ENCODE measurements at regions not wholly inside any gene's neighbourhood (a gene's known extent, or its start where the extent isn't known, plus 50 kb on each side); places are given as distances from the start of the nearest gene placed in this dataset.

DNA sequence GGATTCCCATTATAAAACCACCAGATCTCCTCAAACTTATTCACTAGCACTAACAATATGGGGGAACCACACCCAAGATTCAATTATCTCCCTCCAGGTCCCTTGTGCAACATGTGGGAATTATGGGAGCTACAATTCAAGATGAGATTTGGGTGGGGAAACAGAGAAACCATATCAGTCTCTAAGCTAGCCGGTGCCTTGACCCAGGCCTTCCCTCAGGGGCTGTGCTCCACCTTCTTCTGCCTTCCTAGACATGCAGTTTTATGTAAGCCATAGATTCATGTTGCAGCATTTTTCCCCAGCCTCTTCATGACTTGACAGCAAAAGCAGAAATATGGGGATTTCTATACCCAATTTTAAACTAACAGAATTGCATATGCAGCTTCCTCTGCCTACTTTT is 559.2 kb downstream of the TNS1 start:
- no peaks in the 10 kb centered on the region for H3K9me3 Mint-ChIP-seq
- H3K27ac Mint-ChIP-seq: no peak overlapping the region
- peaks cover 3 to 7% (median 3%) of the 10 kb centered on the region in 3 donors for H3K36me3 Mint-ChIP-seq
- peaks cover 2 to 25% of the 10 kb centered on the region in 2 donors for H3K4me1 Mint-ChIP-seq
- no peak overlapping the region for H3K4me3 Mint-ChIP-seq
- no peak for DNase-seq
- peaks cover 7 to 12% (median 7%) of the 10 kb centered on the region in 3 donors for H3K27me3 Mint-ChIP-seq (ENCODE audit: low read depth in 3 of 3)

DNA sequence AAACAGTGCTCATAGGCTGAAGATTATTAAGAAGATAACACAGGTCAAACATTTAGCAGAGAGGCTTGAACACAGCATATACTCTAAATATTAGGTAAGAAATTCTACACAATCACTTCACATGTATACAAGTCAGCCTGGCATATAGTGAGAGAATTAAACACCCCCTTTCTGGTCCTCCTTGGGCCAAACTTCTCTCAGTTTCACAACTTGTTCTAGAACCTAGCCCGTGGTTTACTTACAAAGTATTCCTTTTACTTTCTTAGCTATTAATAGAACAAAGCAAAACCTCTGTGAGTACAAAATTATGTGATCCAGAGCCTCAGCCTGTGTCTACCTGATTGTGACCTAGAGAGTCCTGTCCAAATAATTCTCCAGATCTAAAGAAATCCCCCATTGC is 562.8 kb downstream of the TNS1 start:
- no peak overlapping the region for H3K4me3 Mint-ChIP-seq
- peaks cover 0 to 11% (median 4%) of the 10 kb centered on the region in 3 donors for H3K36me3 Mint-ChIP-seq
- no peak overlapping the region for H3K27ac Mint-ChIP-seq
- peaks cover 0 to 4% (median 0%) of the 10 kb centered on the region in 6 donors for H3K9me3 Mint-ChIP-seq
- H3K27me3 Mint-ChIP-seq (ENCODE audit: low read depth in 3 of 3): peaks cover 12 to 22% (median 13%) of the 10 kb centered on the region in 3 donors
- peaks cover 12 to 42% of the 10 kb centered on the region in 2 donors for H3K4me1 Mint-ChIP-seq
- DNase-seq: no peak

DNA sequence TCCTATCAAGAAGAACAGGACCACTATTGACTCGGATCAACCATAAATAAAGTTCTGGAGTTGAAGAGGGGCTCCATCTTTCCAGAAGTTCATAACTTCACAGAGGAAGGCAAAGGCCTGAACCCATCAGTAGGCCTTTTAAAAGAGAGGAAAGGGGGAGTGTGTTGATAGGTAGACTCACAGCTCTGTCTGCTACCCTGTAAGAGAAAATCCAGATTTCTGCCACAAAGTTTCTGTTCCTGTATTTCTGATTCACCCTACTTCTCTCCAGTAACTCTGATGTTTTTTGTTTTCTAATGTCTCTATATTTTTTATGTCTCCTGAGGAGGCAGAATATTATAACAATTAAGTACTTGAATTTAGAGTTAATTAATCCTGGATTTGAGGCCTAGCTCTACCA is 564.0 kb downstream of the TNS1 start:
- Mint-ChIP-seq H3K27ac (no peak overlapping the region), H3K36me3 (peaks cover 0 to 11% (median 4%) of the 10 kb centered on the region in 3 donors)

DNA sequence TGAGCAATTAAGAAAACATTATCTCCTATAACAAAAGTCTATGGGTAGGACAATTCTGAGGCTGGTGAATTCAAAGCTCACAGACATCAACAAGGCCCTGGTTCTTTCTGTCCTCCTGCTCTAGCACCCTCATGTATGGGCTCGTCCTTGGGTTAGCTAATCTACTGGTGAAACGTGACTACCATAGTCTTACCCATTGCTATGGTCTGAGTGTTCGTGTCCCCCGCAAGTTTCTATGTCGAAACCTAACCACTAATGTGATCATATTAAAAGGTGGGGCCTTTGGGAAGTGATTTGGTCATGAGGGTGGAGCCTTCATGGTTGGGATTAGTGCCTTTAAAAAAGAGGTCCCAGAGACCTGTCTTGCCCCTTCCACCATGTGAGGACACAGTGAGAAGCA is 564.7 kb downstream of the TNS1 start:
- DNase-seq: no peak
- Mint-ChIP-seq H3K36me3 (peaks cover 0 to 11% (median 4%) of the 10 kb centered on the region in 3 donors), H3K4me1 (peaks cover 30 to 57% of the 10 kb centered on the region in 2 donors), H3K27me3 (ENCODE audit: low read depth in 3 of 3) (peaks cover 16 to 28% (median 19%) of the 10 kb centered on the region in 3 donors), H3K9me3 (peaks cover 0 to 4% (median 0%) of the 10 kb centered on the region in 6 donors), H3K27ac (peak overlapping the region in 1 of 6 donors; percentile 41), H3K4me3 (no peak overlapping the region)

More for the DNA sequence above, 564.0 kb downstream of the TNS1 start:
- peaks cover 12 to 23% (median 13%) of the 10 kb centered on the region in 3 donors for H3K27me3 Mint-ChIP-seq (ENCODE audit: low read depth in 3 of 3)
- DNase-seq: no peak
- no peak overlapping the region for H3K4me3 Mint-ChIP-seq
- peaks cover 0 to 4% (median 0%) of the 10 kb centered on the region in 6 donors for H3K9me3 Mint-ChIP-seq
- peaks cover 23 to 50% of the 10 kb centered on the region in 2 donors for H3K4me1 Mint-ChIP-seq

DNA sequence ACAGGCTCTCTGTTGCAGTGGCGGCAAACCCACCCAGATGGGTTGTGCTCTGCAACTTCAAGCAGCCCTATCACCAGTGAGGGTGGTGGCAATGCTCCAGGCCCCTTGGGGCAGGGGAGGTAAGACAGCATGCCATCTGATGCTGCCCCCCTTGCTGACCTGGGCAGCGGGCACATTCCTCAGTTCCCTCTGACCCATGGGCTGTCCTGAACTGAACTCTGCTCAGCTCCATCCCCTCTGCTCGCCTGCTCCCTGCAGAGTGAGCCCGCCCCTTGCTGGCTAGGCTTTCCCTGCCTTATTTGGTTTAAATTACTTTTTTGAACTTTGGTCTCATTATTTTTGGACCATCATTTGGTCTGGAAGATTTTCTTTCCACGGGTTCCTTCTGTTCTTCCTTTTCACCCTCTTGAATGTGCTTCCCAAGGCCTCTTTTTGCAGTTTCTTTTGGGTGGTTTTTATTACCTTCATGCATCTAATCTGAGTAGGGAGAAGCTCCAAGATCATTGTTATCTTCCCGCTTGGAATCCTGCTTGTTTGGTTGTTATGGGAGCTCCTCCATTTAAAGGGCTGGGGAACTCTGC is 565.4 kb downstream of the TNS1 start:
- peaks cover 0 to 4% (median 0%) of the 10 kb centered on the region in 6 donors for H3K9me3 Mint-ChIP-seq
- peaks cover 0 to 8% (median 4%) of the 10 kb centered on the region in 3 donors for H3K36me3 Mint-ChIP-seq
- peaks cover 16 to 25% (median 21%) of the 10 kb centered on the region in 3 donors for H3K27me3 Mint-ChIP-seq (ENCODE audit: low read depth in 3 of 3)
- H3K4me3 Mint-ChIP-seq: no peak overlapping the region
- DNase-seq: no peak
- no peak overlapping the region for H3K27ac Mint-ChIP-seq
- peaks cover 33 to 64% of the 10 kb centered on the region in 2 donors for H3K4me1 Mint-ChIP-seq

DNA sequence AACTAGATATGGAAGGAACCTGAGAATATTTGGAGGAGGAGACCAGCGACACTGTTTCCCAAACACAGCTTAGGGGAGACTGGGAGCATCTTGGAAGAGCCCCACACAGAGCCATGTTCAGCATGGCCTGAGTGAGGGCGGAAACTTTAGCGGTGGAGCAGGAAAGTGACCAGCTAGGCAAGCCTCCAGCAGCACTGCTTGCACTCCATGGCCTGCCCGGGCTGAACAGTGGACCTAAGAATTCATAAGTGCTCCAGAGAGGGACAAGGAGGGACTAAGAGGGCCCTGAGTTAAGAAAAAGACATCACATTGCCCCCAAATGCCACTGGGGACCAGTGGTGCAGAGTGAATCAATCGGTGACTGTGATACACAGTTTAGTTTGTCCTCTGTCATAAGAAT is 566.4 kb downstream of the TNS1 start:
- peaks cover 35 to 71% of the 10 kb centered on the region in 2 donors for H3K4me1 Mint-ChIP-seq
- H3K4me3 Mint-ChIP-seq: no peak overlapping the region
- peaks cover 0 to 4% (median 0%) of the 10 kb centered on the region in 6 donors for H3K9me3 Mint-ChIP-seq
- no peak overlapping the region for H3K27ac Mint-ChIP-seq
- no peak for DNase-seq
- H3K36me3 Mint-ChIP-seq: peaks cover 0 to 9% (median 8%) of the 10 kb centered on the region in 3 donors
- H3K27me3 Mint-ChIP-seq (ENCODE audit: low read depth in 3 of 3): peaks cover 15 to 21% (median 21%) of the 10 kb centered on the region in 3 donors

DNA sequence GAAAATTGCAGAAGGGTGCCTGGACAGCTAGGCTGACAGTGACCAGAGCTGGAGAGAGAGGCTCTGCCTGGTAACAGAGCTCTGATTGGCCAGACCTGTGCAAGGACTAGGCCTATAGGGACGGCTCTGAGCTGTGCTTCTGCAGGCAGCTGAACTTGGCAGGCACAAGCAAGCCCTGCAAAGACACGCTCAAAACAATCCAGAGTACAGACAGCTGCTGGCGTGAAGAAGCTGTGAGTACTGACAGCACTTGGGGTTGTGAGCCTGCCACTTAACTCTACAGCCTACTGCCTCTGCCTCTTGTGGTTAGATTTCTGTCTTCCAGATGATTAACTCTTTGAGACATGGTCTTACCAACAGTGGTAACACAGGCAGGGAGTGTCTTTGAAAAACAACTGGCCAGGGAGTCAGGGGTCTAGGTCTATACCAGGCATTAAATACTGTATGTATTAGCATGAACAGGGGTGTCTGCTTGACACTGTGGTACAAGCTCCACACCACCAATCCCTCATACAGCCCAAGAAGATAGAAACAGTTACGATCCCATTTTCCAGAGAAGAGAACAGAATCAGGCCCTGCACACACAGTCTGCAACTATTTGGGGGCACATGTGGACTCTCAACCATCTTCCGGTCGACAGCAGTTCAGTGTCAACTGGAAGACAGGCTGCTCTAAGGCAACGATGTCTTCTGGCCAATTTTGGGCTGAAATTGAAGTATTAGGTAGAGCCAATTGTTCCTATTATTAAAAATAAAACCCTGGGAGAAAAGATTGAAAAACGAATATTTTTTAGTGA is 568.4 kb downstream of the TNS1 start:
- Mint-ChIP-seq H3K27me3 (ENCODE audit: low read depth in 3 of 3) (peaks cover 16 to 21% (median 17%) of the 10 kb centered on the region in 3 donors), H3K9me3 (peaks cover 0 to 4% (median 0%) of the 10 kb centered on the region in 6 donors), H3K36me3 (peaks cover 0 to 11% (median 9%) of the 10 kb centered on the region in 3 donors), H3K27ac (peak overlapping the region; percentile 17 to 88 (median 70)), H3K4me3 (peak overlapping the region; percentile 49 to 81 (median 77)), H3K4me1 (peaks cover 33 to 56% of the 10 kb centered on the region in 2 donors)
- DNase-seq: peak; percentile 49 to 64 (median 58)

DNA sequence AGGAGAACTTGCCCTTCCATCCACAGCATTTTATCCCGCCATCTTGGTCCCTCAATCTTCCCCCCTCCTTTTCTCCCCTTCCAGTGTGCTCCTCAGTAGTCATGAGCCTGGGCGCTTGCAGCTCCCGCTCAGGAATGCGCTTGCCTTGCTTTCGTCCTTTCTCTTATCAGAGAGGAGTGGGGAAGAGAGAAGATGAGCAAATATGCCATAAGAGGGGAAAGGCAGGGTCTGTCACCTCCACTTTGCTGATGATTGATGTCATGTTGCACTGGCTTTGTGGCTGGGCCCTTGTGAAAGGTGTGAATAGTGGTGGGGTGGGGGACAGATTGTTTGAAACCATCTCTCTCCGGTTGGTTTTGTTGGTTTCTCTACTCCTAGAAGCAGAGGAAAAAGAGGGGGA is 569.3 kb downstream of the TNS1 start:
- peaks cover 33 to 56% of the 10 kb centered on the region in 2 donors for H3K4me1 Mint-ChIP-seq
- peak overlapping the region; percentile 49 to 81 (median 77) for H3K4me3 Mint-ChIP-seq
- H3K27ac Mint-ChIP-seq: peak overlapping the region in 5 of 6 donors; percentile 34 to 88 (median 80)
- peak; percentile 63 to 69 (median 66) for DNase-seq
- peaks cover 0 to 11% (median 5%) of the 10 kb centered on the region in 3 donors for H3K36me3 Mint-ChIP-seq
- peaks cover 16 to 21% (median 16%) of the 10 kb centered on the region in 3 donors for H3K27me3 Mint-ChIP-seq (ENCODE audit: low read depth in 3 of 3)
- H3K9me3 Mint-ChIP-seq: peaks cover 0 to 4% (median 0%) of the 10 kb centered on the region in 6 donors

DNA sequence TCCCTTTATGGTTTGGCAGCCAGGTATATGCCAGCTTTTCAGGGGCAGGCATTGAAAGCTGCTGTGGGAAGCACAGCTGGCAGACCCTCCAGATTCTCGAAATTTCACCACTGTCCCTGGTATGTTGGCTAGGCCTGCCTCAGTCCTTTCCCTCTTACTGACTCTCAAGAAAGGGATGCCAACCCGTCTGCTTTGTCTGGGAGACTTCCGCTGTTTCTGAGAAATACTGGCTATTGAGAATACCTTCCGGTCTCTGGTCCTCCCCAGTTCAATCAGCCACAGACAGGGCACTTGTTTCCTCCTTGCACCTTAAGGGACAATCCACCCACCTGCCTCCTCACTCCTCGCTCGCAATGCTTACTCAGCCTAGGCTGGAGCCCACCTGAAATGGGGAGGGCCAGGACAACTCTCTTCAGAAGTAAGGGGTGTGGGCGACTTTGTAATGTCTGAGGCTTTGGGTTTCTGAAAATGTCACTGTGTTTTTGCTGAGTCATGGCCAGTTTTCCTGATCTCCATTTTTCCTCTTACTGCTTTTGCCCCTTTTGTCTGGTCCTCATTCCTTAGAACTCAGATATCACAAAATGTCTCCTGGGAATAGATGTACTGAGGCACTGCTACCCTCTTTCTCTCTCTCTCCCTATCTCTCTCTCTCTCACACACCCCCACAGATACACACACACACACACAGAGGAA is 571.1 kb downstream of the TNS1 start:
- H3K4me1 Mint-ChIP-seq: peaks cover 33 to 50% of the 10 kb centered on the region in 2 donors
- H3K36me3 Mint-ChIP-seq: peaks cover 3 to 14% (median 4%) of the 10 kb centered on the region in 3 donors
- peaks cover 11 to 19% (median 12%) of the 10 kb centered on the region in 3 donors for H3K27me3 Mint-ChIP-seq (ENCODE audit: low read depth in 3 of 3)
- no peak overlapping the region for H3K4me3 Mint-ChIP-seq
- no peak for DNase-seq
- peak overlapping the region in 2 of 6 donors; percentile 2 to 12 for H3K27ac Mint-ChIP-seq
- peaks cover 0 to 4% (median 0%) of the 10 kb centered on the region in 6 donors for H3K9me3 Mint-ChIP-seq

DNA sequence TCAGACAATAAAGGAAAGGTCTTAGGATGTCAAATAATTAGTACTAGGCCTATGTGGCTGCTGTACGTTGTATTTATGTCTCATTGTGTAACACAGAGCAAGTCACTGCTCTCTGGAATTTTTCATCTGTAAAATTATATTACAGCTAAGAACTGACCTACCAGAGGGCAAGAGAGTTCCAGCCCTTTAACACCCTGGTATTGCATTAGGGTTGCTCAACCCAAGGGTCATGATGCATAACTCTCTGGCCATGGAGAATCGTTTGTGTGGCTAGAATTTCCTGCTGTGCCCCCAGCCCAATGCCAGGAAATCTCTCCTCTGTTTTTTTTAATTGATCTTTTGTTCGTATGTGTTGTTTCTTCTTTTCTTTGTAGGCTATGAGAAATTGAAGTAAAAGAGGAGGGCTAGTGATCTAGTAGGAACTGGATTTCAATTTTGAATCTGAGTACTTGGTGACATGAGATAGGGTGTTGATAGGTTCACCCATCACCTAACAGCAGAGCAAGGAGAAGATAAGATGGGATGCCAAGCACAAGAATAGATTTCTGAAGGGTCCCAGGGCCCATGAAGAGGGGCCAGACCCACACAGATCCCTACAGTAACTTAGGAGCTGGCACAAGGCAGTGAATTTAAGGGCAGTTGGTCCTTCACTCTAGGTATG is 571.2 kb upstream of the TNP1 start:
- Mint-ChIP-seq H3K36me3 (peaks cover 3 to 14% (median 4%) of the 10 kb centered on the region in 3 donors), H3K4me1 (peaks cover 28 to 43% of the 10 kb centered on the region in 2 donors), H3K27me3 (ENCODE audit: low read depth in 3 of 3) (peaks cover 8 to 17% (median 10%) of the 10 kb centered on the region in 3 donors), H3K9me3 (no peaks in the 10 kb centered on the region), H3K4me3 (no peak overlapping the region), H3K27ac (no peak overlapping the region)
- DNase-seq: no peak

DNA sequence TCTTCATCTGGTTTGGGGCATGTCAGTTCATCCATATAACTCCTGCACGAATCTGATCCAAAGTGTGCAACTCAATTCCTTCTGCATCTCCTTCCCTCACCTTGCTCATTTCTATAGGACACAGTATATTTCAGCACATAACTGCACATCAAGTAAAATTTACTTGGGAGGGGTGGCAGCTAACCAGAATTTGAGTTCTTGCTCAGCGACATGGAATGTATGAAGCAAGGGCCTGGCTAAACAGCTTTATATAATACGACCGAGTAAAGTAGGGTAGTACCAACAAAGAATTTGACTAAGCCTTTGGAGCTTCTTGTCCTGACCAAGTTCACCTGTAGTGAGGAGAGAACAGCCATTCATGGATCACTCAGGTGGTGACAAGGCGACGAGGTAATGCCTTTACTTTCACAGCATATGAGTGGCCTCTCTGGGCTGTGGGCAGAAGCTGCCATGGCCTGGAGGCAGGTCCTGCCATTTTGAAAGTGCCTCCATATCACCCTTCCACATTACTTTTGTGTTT is 570.2 kb upstream of the TNP1 start:
- DNase-seq: no peak
- Mint-ChIP-seq H3K36me3 (peaks cover 3 to 18% (median 4%) of the 10 kb centered on the region in 3 donors), H3K27ac (no peak overlapping the region), H3K27me3 (ENCODE audit: low read depth in 3 of 3) (peaks cover 8 to 16% (median 9%) of the 10 kb centered on the region in 3 donors), H3K4me1 (peaks cover 24 to 33% of the 10 kb centered on the region in 2 donors), H3K9me3 (no peaks in the 10 kb centered on the region), H3K4me3 (no peak overlapping the region)

DNA sequence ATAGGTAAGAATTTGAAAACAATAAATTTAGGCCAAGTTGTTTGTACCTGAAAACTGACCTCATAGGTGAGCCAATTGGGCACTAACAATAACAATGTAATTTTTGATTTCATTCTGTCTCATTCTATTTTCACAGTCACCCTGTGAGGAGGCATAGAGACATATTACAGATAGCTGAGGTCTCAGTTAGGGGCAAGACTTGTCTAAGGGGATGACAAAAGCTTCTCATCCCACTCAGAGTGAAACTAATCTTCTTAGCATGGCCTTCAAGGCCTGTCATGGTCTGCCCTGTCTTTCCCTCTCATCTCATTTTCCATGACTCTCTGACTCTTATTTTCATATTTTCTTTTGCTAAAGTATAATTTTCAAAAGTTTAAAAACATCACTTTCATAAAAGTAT is 562.0 kb upstream of the TNP1 start:
- H3K27ac Mint-ChIP-seq: no peak overlapping the region
- H3K4me3 Mint-ChIP-seq: no peak overlapping the region

DNA sequence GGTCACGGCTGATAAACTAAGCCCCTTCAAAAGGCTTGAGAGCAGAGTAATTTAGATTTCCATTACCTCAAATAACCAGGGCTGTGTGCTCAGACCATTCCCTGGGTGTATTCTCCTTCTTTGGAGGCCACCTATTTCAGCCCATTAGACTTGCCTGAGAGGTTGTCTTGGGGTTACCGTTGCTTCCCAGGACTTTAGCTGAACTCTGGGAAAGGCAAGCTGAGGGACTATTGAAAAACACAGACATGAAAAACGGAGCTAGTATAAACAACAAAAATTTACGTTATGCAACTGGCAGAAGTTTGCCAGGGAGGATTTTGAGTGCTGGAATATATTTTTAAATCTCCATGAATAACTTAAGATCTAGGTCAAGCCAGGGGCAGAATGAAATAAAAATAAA is 561.0 kb upstream of the TNP1 start:
- H3K4me1 Mint-ChIP-seq: no peaks in the 10 kb centered on the region
- peaks cover 0 to 2% (median 0%) of the 10 kb centered on the region in 6 donors for H3K9me3 Mint-ChIP-seq
- no peak for DNase-seq
- H3K27ac Mint-ChIP-seq: no peak overlapping the region
- H3K27me3 Mint-ChIP-seq (ENCODE audit: low read depth in 3 of 3): peaks cover 2 to 9% (median 6%) of the 10 kb centered on the region in 3 donors
- peaks cover 0 to 14% (median 3%) of the 10 kb centered on the region in 3 donors for H3K36me3 Mint-ChIP-seq
- H3K4me3 Mint-ChIP-seq: no peak overlapping the region

More for the DNA sequence above, 562.0 kb upstream of the TNP1 start:
- peaks cover 0 to 9% (median 6%) of the 10 kb centered on the region in 3 donors for H3K27me3 Mint-ChIP-seq (ENCODE audit: low read depth in 3 of 3)
- peaks cover 0 to 2% (median 0%) of the 10 kb centered on the region in 6 donors for H3K9me3 Mint-ChIP-seq
- DNase-seq: no peak
- peaks cover 0 to 13% (median 3%) of the 10 kb centered on the region in 3 donors for H3K36me3 Mint-ChIP-seq
- H3K4me1 Mint-ChIP-seq: no peaks in the 10 kb centered on the region
